HepG2 (cell line): ENCODE measurements at regions not wholly inside any gene's neighbourhood (a gene's known extent, or its start where the extent isn't known, plus 50 kb on each side); places are given as distances from the start of the nearest gene placed in this dataset.

Experiments used
- ATAC-seq: fragments of 200-7000 bp; cut with Tn5 transposase; 3 replicates; pipeline ENCODE4 v1.9.1; 2020; ENCODE audit warnings: mild to moderate bottlenecking, moderate library complexity
- BruUV-seq: library from RNA; stranded (reverse); fragments of 400-500 nt; replicated peaks from 2 replicates; lab custom pipeline; 2021; lab: Mats Ljungman, UMichigan
- CTCF ChIA-PET: fragments of 300-600 bp; formaldehyde crosslinking; extraction: SDS; loops from one replicate; lab custom pipeline; 2021; ENCODE audit warnings: low total read pairs, inconsistent platforms, low intra/inter-chr PET ratio; lab: Yijun Ruan, JAX
- POLR2A ChIA-PET: fragments of 350-600 bp; sonication (Branson Sonifier 250); formaldehyde crosslinking; loops from one replicate; lab custom pipeline; 2020; ENCODE audit warnings: antibody characterized with exemption, inconsistent platforms; lab: Yijun Ruan, JAX
- DNase-seq: peaks from one replicate; pipeline ENCODE4 v3.0.0-alpha.2; 2015; ENCODE audit warnings: low spot score
- FAIRE-seq: peaks from 3 replicates; lab custom pipeline; 2011; peaks lifted over from hg19 to GRCh38; lab: Jason Lieb, UNC
- H2AFZ ChIP-seq: one replicate; pipeline ENCODE4 v1.6.1; 2011; ENCODE audit warnings: low read length, inconsistent platforms
- H3K27ac ChIP-seq: fragments of 300-600 bp; 3 replicates; pipeline ENCODE4 v1.8.0; 2011; ENCODE audit warnings: mixed run types, mild to moderate bottlenecking, mixed read lengths, low read length, inconsistent platforms; ENCODE audit not compliant: insufficient read depth; ENCODE audit errors: extremely low read length
- H3K27me3 ChIP-seq, 2 experiments: fragments of 200-600 bp in 1 of 2; 2 replicates in 1 of 2; 3 replicates in 1 of 2; pipeline versions ENCODE4 v1.6.0 to v1.8.0; 2011; ENCODE audit warnings: low read length in 2 of 2, mild to moderate bottlenecking in 2 of 2, moderate library complexity in 2 of 2, inconsistent platforms in 1 of 2; ENCODE audit not compliant: insufficient read depth in 2 of 2, control insufficient read depth in 1 of 2
- H3K36me3 ChIP-seq, 2 experiments: fragments of 200-600 bp in 1 of 2; replicated peaks in 1 of 2; 2 replicates in 1 of 2; 3 replicates in 1 of 2; pipeline versions ENCODE4 v1.5.1 to v1.8.0; 2011; ENCODE audit warnings: low read length in 2 of 2, inconsistent platforms in 1 of 2; ENCODE audit not compliant: insufficient read depth in 2 of 2, control insufficient read depth in 1 of 2
- H3K4me1 ChIP-seq: 2 replicates; pipeline ENCODE4 v1.5.1; 2012; ENCODE audit warnings: low read length, inconsistent platforms; ENCODE audit not compliant: insufficient read depth
- H3K4me2 ChIP-seq: 2 replicates; pipeline ENCODE4 v1.6.0; 2011; ENCODE audit warnings: low read depth, low read length, inconsistent platforms
- H3K4me3 ChIP-seq, 3 experiments: fragments of 200-600 bp in 1 of 3; sonication (generic), shearing (Covaris generic) in 1 of 3; replicated peaks in 1 of 3; 2 replicates each; pipeline ENCODE4 v1.5.1; 2011 to 2016; ENCODE audit warnings: low read length in 3 of 3, inconsistent platforms in 2 of 3, low read depth in 2 of 3, mild to moderate bottlenecking in 2 of 3, control low read depth in 1 of 3, mixed read lengths in 1 of 3; ENCODE audit not compliant: insufficient read depth in 1 of 3
- H3K79me2 ChIP-seq: one replicate; pipeline ENCODE4 v1.6.1; 2011; ENCODE audit warnings: low read length, inconsistent platforms; ENCODE audit not compliant: insufficient read depth
- H3K9ac ChIP-seq: 2 replicates; pipeline ENCODE4 v1.6.0; 2011; ENCODE audit warnings: mild to moderate bottlenecking, low read depth, low read length, inconsistent platforms; ENCODE audit not compliant: insufficient read depth
- H3K9me3 ChIP-seq: 2 replicates; pipeline ENCODE4 v1.5.1; 2012; ENCODE audit warnings: mild to moderate bottlenecking, low read length
- H4K20me1 ChIP-seq: 2 replicates; pipeline ENCODE4 v1.6.0; 2011; ENCODE audit warnings: inconsistent platforms, mild to moderate bottlenecking, low read length, moderate library complexity; ENCODE audit not compliant: insufficient read depth
- ATAD3A ChIP-seq: sonication (generic); formaldehyde crosslinking; IDR thresholded peaks from 2 replicates; pipeline ENCODE4 v1.4.0; 2020; ENCODE audit warnings: missing genetic modification reagents
- FOXA3 ChIP-seq: IDR thresholded peaks from 2 replicates; pipeline ENCODE4 v1.6.1; 2016; ENCODE audit warnings: missing genetic modification reagents, missing compliant biosample characterization
- HHEX ChIP-seq: IDR thresholded peaks from 2 replicates; pipeline ENCODE4 v1.6.1; 2016; ENCODE audit warnings: control low read depth
- KLF12 ChIP-seq: sonication (generic); formaldehyde crosslinking; IDR thresholded peaks from 2 replicates; pipeline ENCODE4 v1.4.0; 2020; ENCODE audit warnings: missing genetic modification reagents, borderline replicate concordance
- LCORL ChIP-seq, 2 experiments: fragments of 450-650 bp in 1 of 2; sonication (generic) in 1 of 2; formaldehyde crosslinking in 1 of 2; IDR thresholded peaks; 2 replicates each; pipeline versions ENCODE4 v1.5.0 to v1.6.1; 2017 to 2020; ENCODE audit warnings: antibody characterized with exemption in 1 of 2, missing genetic modification reagents in 1 of 2
- PAF1 ChIP-seq: IDR thresholded peaks from 2 replicates; pipeline ENCODE4 v1.6.1; 2016; ENCODE audit warnings: missing genetic modification reagents, missing compliant biosample characterization
- POLR2G ChIP-seq: fragments of 200-400 bp; formaldehyde crosslinking; IDR thresholded peaks from 2 replicates; pipeline ENCODE4 v1.6.1; 2018; ENCODE audit warnings: mild to moderate bottlenecking, low read depth, low read length, moderate library complexity
- SRY ChIP-seq: sonication (generic); formaldehyde crosslinking; IDR thresholded peaks from 2 replicates; pipeline ENCODE4 v1.8.0; 2022; ENCODE audit warnings: mild to moderate bottlenecking, missing genetic modification reagents
- TCF7L2 ChIP-seq: IDR thresholded peaks from 2 replicates; pipeline ENCODE4 v1.6.1; 2011; ENCODE audit warnings: mild to moderate bottlenecking, low read depth, low read length, moderate library complexity
- ZBTB21 ChIP-seq: sonication (generic); formaldehyde crosslinking; IDR thresholded peaks from 2 replicates; pipeline ENCODE4 v1.4.0; 2020; ENCODE audit warnings: missing genetic modification reagents
- ZKSCAN8 ChIP-seq: IDR thresholded peaks from 2 replicates; pipeline ENCODE4 v1.6.1; 2016; ENCODE audit warnings: borderline replicate concordance, missing genetic modification reagents, missing compliant biosample characterization
- ZNF354B ChIP-seq: sonication (generic); formaldehyde crosslinking; IDR thresholded peaks from 2 replicates; pipeline ENCODE4 v1.8.0; 2022; ENCODE audit warnings: mild to moderate bottlenecking, missing genetic modification reagents
- WGBS: methylation state at CpG from one replicate; pipeline ENCODE4 v1.1.6; 2017; ENCODE audit warnings: low lambda C conversion rate; 5-methylcytosine and 5-hydroxymethylcytosine counted together
- in situ Hi-C: cut with HindIII; loops from 2 replicates; pipeline ENCODE4 v1.10.0; 2017; ENCODE audit warnings: low pct_unique_long_range_greater_than_20kb; ENCODE audit not compliant: extremely low pct_ligation_motif_present
- intact Hi-C: fragments of 100-400 bp; cut with micrococcal nuclease; formaldehyde crosslinking; loops from one replicate; pipeline ENCODE4 v1.10.0; 2022; ENCODE audit not compliant: unreplicated experiment
- TF ChIP-seq, protein P1 (sequence below): sonication (generic); formaldehyde crosslinking; IDR thresholded peaks from 2 replicates; pipeline ENCODE4 v1.4.0; 2020; ENCODE audit warnings: missing genetic modification reagents
- TF ChIP-seq, protein P2 (sequence below): sonication (generic); IDR thresholded peaks from 2 replicates; pipeline ENCODE4 v1.6.1; 2016; ENCODE audit warnings: low read depth, borderline replicate concordance
- TF ChIP-seq, protein P3 (sequence below): sonication (generic); formaldehyde crosslinking; IDR thresholded peaks from 2 replicates; pipeline ENCODE4 v1.4.0; 2020; ENCODE audit warnings: missing genetic modification reagents

DNA sequence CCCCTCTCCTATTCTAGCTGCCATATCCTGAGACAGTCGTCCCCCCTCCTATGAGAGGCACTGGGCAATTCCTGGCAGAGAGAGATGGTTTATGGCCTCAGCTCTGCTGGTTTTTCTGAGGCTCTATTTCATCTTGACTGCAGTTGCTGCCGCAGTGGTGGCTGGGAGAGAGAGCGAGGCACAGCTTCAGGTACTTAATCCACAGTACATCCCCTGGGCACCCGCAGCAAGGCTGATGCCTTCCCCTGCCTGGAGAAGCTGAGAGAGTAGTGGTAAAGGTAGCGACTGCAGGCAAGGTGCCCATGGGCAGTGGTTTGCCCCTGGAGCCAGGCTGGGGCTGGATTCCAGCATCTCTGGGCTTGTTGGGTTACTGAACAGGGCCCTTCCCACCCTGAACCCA, 324.7 kb downstream of the RPS24 start:
- FAIRE-seq: no peak

DNA sequence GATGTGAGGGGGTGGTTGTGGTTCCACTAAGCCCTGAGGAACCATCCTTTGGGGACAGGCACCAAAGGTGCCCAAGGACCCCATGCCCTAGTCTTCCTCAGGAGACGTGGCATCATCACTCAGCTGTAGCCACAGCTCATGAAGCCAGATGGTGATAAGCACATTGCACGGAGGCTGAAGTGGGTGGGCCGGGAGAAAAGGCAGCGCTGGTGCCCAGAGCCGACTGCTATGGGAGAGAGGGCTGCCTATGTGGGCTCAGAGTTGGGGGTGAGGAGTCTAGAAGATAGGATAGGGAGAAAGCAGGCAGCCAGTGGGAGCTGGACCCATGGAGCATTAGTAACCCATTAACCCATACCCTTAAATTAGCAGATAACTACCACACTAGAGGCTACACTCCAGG, 325.3 kb downstream of the RPS24 start:
- Histone ChIP-seq H3K9me3 (no peaks in the 10 kb centered on the region), H3K4me3 (no peak overlapping the region), H3K36me3 (no peaks in the 10 kb centered on the region), H3K79me2 (no peaks in the 10 kb centered on the region), H3K4me1 (no peaks in the 10 kb centered on the region), H3K27ac (no peak overlapping the region), H3K9ac (no peak overlapping the region), H4K20me1 (no peaks in the 10 kb centered on the region), H3K27me3 (peaks cover 3 to 62% of the 10 kb centered on the region in 2 experiments; a peak in 4 of 5 replicates), H3K4me2 (no peak overlapping the region), H2AFZ (no peak overlapping the region)
- FAIRE-seq (no peak), ATAC-seq (no peak), DNase-seq (no peak)
- intact Hi-C loops: no loop called here
- WGBS: 17% methylated on average over 5 of the region's 5 CpGs
- in situ Hi-C loops: no loop called here
- no TSS peak for BruUV-seq
- CTCF ChIA-PET: no interaction called here
- POLR2A ChIA-PET: no interaction called here
- TF ChIP-seq HHEX (no peak), SRY (CRISPR knock-in tag) (no peak), ZNF354B (CRISPR knock-in tag) (no peak), KLF12 (CRISPR knock-in tag) (no peak), LCORL (IDR thresholded peaks at IDR 0.05) (no peak), LCORL (CRISPR knock-in tag; IDR thresholded peaks at IDR 0.05) (no peak), ATAD3A (CRISPR knock-in tag) (no peak), POLR2G (no peak), ZKSCAN8 (CRISPR knock-in tag) (no peak)
- TF ChIP-seq, protein P1, sequence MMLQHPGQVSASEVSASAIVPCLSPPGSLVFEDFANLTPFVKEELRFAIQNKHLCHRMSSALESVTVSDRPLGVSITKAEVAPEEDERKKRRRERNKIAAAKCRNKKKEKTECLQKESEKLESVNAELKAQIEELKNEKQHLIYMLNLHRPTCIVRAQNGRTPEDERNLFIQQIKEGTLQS: no peak
- TF ChIP-seq, protein P2, sequence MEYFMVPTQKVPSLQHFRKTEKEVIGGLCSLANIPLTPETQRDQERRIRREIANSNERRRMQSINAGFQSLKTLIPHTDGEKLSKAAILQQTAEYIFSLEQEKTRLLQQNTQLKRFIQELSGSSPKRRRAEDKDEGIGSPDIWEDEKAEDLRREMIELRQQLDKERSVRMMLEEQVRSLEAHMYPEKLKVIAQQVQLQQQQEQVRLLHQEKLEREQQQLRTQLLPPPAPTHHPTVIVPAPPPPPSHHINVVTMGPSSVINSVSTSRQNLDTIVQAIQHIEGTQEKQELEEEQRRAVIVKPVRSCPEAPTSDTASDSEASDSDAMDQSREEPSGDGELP: no peak
- TF ChIP-seq, protein P3, sequence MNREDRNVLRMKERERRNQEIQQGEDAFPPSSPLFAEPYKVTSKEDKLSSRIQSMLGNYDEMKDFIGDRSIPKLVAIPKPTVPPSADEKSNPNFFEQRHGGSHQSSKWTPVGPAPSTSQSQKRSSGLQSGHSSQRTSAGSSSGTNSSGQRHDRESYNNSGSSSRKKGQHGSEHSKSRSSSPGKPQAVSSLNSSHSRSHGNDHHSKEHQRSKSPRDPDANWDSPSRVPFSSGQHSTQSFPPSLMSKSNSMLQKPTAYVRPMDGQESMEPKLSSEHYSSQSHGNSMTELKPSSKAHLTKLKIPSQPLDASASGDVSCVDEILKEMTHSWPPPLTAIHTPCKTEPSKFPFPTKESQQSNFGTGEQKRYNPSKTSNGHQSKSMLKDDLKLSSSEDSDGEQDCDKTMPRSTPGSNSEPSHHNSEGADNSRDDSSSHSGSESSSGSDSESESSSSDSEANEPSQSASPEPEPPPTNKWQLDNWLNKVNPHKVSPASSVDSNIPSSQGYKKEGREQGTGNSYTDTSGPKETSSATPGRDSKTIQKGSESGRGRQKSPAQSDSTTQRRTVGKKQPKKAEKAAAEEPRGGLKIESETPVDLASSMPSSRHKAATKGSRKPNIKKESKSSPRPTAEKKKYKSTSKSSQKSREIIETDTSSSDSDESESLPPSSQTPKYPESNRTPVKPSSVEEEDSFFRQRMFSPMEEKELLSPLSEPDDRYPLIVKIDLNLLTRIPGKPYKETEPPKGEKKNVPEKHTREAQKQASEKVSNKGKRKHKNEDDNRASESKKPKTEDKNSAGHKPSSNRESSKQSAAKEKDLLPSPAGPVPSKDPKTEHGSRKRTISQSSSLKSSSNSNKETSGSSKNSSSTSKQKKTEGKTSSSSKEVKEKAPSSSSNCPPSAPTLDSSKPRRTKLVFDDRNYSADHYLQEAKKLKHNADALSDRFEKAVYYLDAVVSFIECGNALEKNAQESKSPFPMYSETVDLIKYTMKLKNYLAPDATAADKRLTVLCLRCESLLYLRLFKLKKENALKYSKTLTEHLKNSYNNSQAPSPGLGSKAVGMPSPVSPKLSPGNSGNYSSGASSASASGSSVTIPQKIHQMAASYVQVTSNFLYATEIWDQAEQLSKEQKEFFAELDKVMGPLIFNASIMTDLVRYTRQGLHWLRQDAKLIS (CRISPR knock-in tag): no peak

More for the DNA sequence above, 324.7 kb downstream of the RPS24 start:
- no TSS peak for BruUV-seq
- ATAC-seq: no peak
- no peaks in the 10 kb centered on the region for H3K36me3 ChIP-seq
- H3K27ac ChIP-seq: no peak overlapping the region
- H3K9ac ChIP-seq: no peak overlapping the region
- POLR2A ChIA-PET: no interaction called here
- no peaks in the 10 kb centered on the region for H3K4me1 ChIP-seq
- H4K20me1 ChIP-seq: no peaks in the 10 kb centered on the region
- H3K4me3 ChIP-seq: no peak overlapping the region
- WGBS: 35% methylated on average over 4 of the region's 5 CpGs
- intact Hi-C loops: no loop called here
- H3K79me2 ChIP-seq: no peaks in the 10 kb centered on the region
- H3K27me3 ChIP-seq: peaks cover 3 to 60% of the 10 kb centered on the region in 2 experiments; a peak in 4 of 5 replicates
- DNase-seq: no peak
- no peak overlapping the region for H2AFZ ChIP-seq
- TF ChIP-seq ZBTB21 (CRISPR knock-in tag) (no peak), FOXA3 (CRISPR knock-in tag) (no peak), TCF7L2 (no peak), PAF1 (no peak)
- TF ChIP-seq, all 625 proteins: peak for 0
- in situ Hi-C loops: no loop called here
- Histone ChIP-seq H3K9me3 (no peaks in the 10 kb centered on the region), H3K4me2 (no peak overlapping the region)
- CTCF ChIA-PET: no interaction called here
